Left ventricle myocardium inferior (tissue), 1 donor: ENCODE measurements at regions not wholly inside any gene's neighbourhood (a gene's known extent, or its start where the extent isn't known, plus 50 kb on each side); places are given as distances from the start of the nearest gene placed in this dataset.

Experiments used
- DNase-seq: peaks from one replicate; pipeline ENCODE4 v3.0.0-alpha.2; 2020
- H3K27ac ChIP-seq: fragments of 200-600 bp; replicated peaks from 2 replicates; pipeline ENCODE4 v1.8.0; 2021
- H3K27me3 ChIP-seq: fragments of 200-600 bp; 2 replicates; pipeline ENCODE4 v1.8.0; 2021; ENCODE audit warnings: low read depth
- H3K36me3 ChIP-seq: fragments of 200-600 bp; 2 replicates; pipeline ENCODE4 v1.8.0; 2021
- H3K4me1 ChIP-seq: fragments of 200-600 bp; 2 replicates; pipeline ENCODE4 v1.8.0; 2021
- H3K4me3 ChIP-seq: fragments of 200-600 bp; 2 replicates; pipeline ENCODE4 v1.8.0; 2021; ENCODE audit warnings: mild to moderate bottlenecking, moderate library complexity
- H3K9me3 ChIP-seq: fragments of 200-600 bp; replicated peaks from 2 replicates; pipeline ENCODE4 v1.8.0; 2021
- intact Hi-C: fragments of 100-400 bp; cut with micrococcal nuclease; formaldehyde crosslinking; loops from one replicate; pipeline ENCODE4 v1.11.0; 2022
- TF ChIP-seq, protein P1 (sequence below): fragments of 200-600 bp; IDR thresholded peaks from 2 replicates; pipeline ENCODE4 v1.8.0; 2021; ENCODE audit warnings: antibody characterized with exemption, mild to moderate bottlenecking, borderline replicate concordance
- donor health status: DM: no; HTN: yes; CAD: no; lungs with severe emphysema.

- H3K4me3 ChIP-seq = no peak overlapping the region
- H3K36me3 ChIP-seq = no peaks in the 10 kb centered on the region
- no peak for DNase-seq
- intact Hi-C loops = loop anchor here (10.0 kb wide), 1 partner anchor 51 kb away; no protein-coding TSS in a partner anchor
- H3K27me3 ChIP-seq = no peaks in the 10 kb centered on the region
- no peaks in the 10 kb centered on the region for H3K4me1 ChIP-seq
- H3K9me3 ChIP-seq = peaks cover 8% of the 10 kb centered on the region
- TF ChIP-seq, protein P1, sequence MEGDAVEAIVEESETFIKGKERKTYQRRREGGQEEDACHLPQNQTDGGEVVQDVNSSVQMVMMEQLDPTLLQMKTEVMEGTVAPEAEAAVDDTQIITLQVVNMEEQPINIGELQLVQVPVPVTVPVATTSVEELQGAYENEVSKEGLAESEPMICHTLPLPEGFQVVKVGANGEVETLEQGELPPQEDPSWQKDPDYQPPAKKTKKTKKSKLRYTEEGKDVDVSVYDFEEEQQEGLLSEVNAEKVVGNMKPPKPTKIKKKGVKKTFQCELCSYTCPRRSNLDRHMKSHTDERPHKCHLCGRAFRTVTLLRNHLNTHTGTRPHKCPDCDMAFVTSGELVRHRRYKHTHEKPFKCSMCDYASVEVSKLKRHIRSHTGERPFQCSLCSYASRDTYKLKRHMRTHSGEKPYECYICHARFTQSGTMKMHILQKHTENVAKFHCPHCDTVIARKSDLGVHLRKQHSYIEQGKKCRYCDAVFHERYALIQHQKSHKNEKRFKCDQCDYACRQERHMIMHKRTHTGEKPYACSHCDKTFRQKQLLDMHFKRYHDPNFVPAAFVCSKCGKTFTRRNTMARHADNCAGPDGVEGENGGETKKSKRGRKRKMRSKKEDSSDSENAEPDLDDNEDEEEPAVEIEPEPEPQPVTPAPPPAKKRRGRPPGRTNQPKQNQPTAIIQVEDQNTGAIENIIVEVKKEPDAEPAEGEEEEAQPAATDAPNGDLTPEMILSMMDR = no peak
- no peak overlapping the region for H3K27ac ChIP-seq
Observed at GRCh38 chr7:131124001-131124629, 203.6 kb upstream of the MKLN1 start.

DNA sequence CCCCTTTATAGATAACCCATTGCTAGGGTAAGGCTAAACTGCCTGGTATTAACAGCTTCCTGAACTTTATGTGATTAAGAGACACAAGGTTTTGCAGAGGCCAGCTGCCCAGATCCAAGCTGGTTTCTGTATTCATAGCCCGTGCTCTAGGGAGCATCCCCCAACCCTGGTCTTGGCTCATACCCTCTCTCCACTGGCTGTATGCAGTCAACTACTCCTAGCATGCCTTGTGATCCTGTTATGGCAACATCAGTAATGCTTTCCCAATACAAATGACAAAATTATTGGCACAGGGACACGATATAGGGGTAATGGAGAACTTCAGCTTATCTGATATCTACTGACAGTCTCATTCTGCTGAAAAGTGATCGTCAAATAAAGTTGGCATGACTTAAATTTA is 202.8 kb upstream of the MKLN1 start:
- Histone ChIP-seq H3K36me3 (no peaks in the 10 kb centered on the region), H3K4me1 (no peaks in the 10 kb centered on the region), H3K9me3 (peaks cover under 1% of the 10 kb centered on the region), H3K27me3 (no peaks in the 10 kb centered on the region), H3K4me3 (no peak overlapping the region), H3K27ac (no peak overlapping the region)
- DNase-seq = no peak
- TF ChIP-seq, protein P1 = no peak
- intact Hi-C loops = loop anchor here (10.0 kb wide), 1 partner anchor 50 kb away; no protein-coding TSS in a partner anchor

DNA sequence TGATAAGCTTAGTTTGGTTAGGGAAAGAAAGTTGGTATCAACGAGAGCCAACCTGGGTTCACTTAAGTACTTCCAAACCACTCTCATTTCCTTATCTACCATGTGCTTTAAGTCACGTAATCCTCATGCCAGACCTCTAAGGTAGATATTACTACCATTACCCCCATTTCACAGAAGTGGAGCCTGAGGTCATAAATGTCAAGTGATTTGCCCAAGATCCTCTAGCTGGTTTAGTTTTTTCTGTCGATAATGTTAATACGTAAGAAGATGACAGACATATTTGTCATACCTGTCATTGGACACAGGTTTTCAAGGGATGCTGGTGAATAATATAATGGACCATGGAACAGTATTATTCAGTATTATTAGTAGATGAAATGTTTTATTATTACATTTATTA is 197.4 kb upstream of the MKLN1 start:
- no peak overlapping the region for H3K27ac ChIP-seq
- TF ChIP-seq, protein P1 = no peak
- no peak for DNase-seq
- intact Hi-C loops = no loop called here
- no peak overlapping the region for H3K4me3 ChIP-seq
- no peaks in the 10 kb centered on the region for H3K36me3 ChIP-seq
- H3K27me3 ChIP-seq = no peaks in the 10 kb centered on the region
- no peaks in the 10 kb centered on the region for H3K9me3 ChIP-seq
- H3K4me1 ChIP-seq = no peaks in the 10 kb centered on the region

DNA sequence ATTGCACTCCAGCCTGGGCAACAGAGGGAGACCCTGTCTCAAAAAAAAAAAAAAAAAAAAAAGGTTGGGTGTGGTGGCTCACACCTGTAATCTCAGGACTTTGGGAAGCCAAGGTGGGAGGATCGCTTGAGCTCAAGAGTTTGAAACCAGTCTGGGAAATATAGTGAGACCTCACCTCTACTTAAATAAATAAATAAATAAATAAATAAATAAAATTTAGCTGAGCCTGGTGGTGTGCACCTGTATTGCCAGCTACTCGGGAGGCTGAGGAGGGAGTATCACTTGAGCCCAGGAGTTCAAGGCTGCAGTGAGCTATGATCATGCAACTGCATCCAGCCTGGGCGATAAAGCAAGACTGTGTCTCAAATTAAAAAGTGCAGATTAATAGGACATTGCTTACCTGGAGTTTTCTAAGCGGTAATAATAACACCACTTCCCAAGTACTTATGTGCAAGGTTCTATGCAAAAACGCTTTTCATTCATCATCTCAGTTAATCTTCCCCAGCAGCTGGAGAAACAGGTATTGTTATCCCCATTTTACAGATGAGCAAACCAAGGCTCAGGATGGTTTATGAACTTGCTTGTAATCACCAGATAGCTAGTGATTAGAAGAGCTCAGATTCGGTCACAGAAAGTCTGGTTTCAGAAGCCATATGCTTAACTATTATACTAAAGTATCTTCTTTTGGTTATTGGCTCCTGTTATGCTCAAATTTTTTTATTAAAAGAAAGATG is 196.5 kb upstream of the MKLN1 start:
- intact Hi-C loops = no loop called here
- Histone ChIP-seq H3K27me3 (no peaks in the 10 kb centered on the region), H3K4me3 (no peak overlapping the region), H3K27ac (no peak overlapping the region), H3K4me1 (no peaks in the 10 kb centered on the region), H3K9me3 (no peaks in the 10 kb centered on the region), H3K36me3 (no peaks in the 10 kb centered on the region)
- DNase-seq = no peak
- TF ChIP-seq, protein P1 = no peak

DNA sequence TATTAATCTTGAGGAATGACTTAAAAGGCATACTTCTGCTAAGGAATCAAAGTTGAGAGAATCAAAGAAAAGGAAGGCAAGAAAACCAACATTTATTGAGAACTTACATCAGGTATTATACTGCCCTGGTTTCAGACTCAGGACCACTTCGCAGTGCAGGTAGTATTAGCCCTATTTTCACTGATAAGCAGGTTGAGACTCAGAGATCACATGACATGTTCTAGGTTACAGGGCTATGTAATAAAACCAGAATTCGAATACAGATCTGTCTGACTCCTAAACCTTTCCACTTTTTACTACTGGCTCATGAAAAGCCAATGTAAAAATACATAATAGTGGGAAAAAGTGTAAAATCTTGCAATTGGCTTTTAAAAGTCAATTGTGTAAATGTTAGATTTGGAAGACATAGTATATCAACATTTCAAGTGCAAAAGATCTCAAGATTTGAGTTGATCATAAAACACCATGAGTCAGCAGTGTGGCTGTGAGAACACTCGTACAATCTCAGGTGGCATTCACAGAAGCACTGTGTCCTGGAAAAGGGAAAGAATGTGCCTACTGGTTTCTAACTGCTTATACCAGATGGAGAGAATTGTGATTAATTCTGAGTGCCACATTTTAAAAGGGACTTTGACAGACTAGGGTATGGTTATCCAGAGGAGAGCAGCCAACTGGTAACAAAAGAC is 195.8 kb upstream of the MKLN1 start:
- Histone ChIP-seq H3K4me1 (no peaks in the 10 kb centered on the region), H3K27ac (no peak overlapping the region), H3K9me3 (no peaks in the 10 kb centered on the region), H3K36me3 (no peaks in the 10 kb centered on the region), H3K27me3 (no peaks in the 10 kb centered on the region), H3K4me3 (no peak overlapping the region)
- intact Hi-C loops = no loop called here
- DNase-seq = no peak
- TF ChIP-seq, protein P1 = no peak
